RWPE2 (cell line): ENCODE measurements at regions not wholly inside any gene's neighbourhood (a gene's known extent, or its start where the extent isn't known, plus 50 kb on each side); places are given as distances from the start of the nearest gene placed in this dataset.

ENCODE experiments used
- ATAC-seq: fragments of 200-7000 bp; cut with Tn5 transposase; 3 replicates; pipeline ENCODE4 v1.9.1; 2021; ENCODE audit warnings: low read depth
- DNase-seq: peaks from one replicate; pipeline ENCODE4 v3.0.0-alpha.2; 2020; ENCODE audit warnings: low spot score
- H3K27ac ChIP-seq: fragments of 450-650 bp; 2 replicates; pipeline ENCODE4 v1.5.1; 2017; ENCODE audit warnings: mild to moderate bottlenecking; ENCODE audit not compliant: poor library complexity, severe bottlenecking
- H3K27me3 ChIP-seq: fragments of 250-450 bp; sonication (Bioruptor Pico); 2 replicates; pipeline ENCODE4 v1.5.1; 2021; ENCODE audit warnings: mild to moderate bottlenecking, moderate library complexity; ENCODE audit not compliant: insufficient read depth, poor library complexity, severe bottlenecking
- H3K36me3 ChIP-seq: fragments of 250-450 bp; sonication (Bioruptor Pico); 2 replicates; pipeline ENCODE4 v1.5.1; 2020; ENCODE audit warnings: low read depth, mild to moderate bottlenecking, moderate library complexity
- H3K4me1 ChIP-seq: fragments of 250-450 bp; sonication (Bioruptor Pico); 2 replicates; pipeline ENCODE4 v1.5.1; 2021; ENCODE audit warnings: mild to moderate bottlenecking, moderate library complexity; ENCODE audit not compliant: insufficient read depth, poor library complexity, severe bottlenecking
- H3K4me3 ChIP-seq: fragments of 250-450 bp; sonication (Bioruptor Pico); 2 replicates; pipeline ENCODE4 v1.5.1; 2021; ENCODE audit warnings: mild to moderate bottlenecking, moderate library complexity; ENCODE audit not compliant: severe bottlenecking
- H3K9me3 ChIP-seq: fragments of 250-450 bp; sonication (Bioruptor Pico); 2 replicates; pipeline ENCODE4 v1.5.1; 2021; ENCODE audit warnings: mild to moderate bottlenecking, moderate library complexity; ENCODE audit not compliant: severe bottlenecking
- TF ChIP-seq, protein P1 (sequence below): fragments of 450-650 bp; IDR thresholded peaks from one replicate; pipeline ENCODE4 v1.5.1; 2017; ENCODE audit warnings: mild to moderate bottlenecking, moderate library complexity; ENCODE audit not compliant: poor library complexity, severe bottlenecking

GRCh38 chr6:17038316-17038715 is 63.5 kb upstream of the STMND1 start:
- TF ChIP-seq, protein P1, sequence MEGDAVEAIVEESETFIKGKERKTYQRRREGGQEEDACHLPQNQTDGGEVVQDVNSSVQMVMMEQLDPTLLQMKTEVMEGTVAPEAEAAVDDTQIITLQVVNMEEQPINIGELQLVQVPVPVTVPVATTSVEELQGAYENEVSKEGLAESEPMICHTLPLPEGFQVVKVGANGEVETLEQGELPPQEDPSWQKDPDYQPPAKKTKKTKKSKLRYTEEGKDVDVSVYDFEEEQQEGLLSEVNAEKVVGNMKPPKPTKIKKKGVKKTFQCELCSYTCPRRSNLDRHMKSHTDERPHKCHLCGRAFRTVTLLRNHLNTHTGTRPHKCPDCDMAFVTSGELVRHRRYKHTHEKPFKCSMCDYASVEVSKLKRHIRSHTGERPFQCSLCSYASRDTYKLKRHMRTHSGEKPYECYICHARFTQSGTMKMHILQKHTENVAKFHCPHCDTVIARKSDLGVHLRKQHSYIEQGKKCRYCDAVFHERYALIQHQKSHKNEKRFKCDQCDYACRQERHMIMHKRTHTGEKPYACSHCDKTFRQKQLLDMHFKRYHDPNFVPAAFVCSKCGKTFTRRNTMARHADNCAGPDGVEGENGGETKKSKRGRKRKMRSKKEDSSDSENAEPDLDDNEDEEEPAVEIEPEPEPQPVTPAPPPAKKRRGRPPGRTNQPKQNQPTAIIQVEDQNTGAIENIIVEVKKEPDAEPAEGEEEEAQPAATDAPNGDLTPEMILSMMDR, result no peak
- no peaks in the 10 kb centered on the region for H3K36me3 ChIP-seq
- no peak overlapping the region for H3K27ac ChIP-seq
- H3K4me3 ChIP-seq, result no peak overlapping the region
- H3K4me1 ChIP-seq, result peaks cover 11% of the 10 kb centered on the region
- H3K27me3 ChIP-seq, result no peaks in the 10 kb centered on the region
- ATAC-seq, result no peak
- DNase-seq, result no peak
- no peaks in the 10 kb centered on the region for H3K9me3 ChIP-seq

GRCh38 chr6:17036065-17036393 is 65.8 kb upstream of the STMND1 start:
- Histone ChIP-seq H3K4me3 (no peak overlapping the region), H3K4me1 (peaks cover 19% of the 10 kb centered on the region), H3K27ac (no peak overlapping the region), H3K9me3 (no peaks in the 10 kb centered on the region), H3K27me3 (no peaks in the 10 kb centered on the region), H3K36me3 (no peaks in the 10 kb centered on the region)
- no peak for DNase-seq
- no peak for ATAC-seq
- TF ChIP-seq, protein P1, result no peak

- Histone ChIP-seq H3K27me3 (no peaks in the 10 kb centered on the region), H3K4me3 (no peak overlapping the region), H3K36me3 (no peaks in the 10 kb centered on the region), H3K9me3 (no peaks in the 10 kb centered on the region), H3K27ac (no peak overlapping the region), H3K4me1 (peaks cover 19% of the 10 kb centered on the region)
- ATAC-seq, result no peak
- TF ChIP-seq, protein P1, result no peak
- DNase-seq, result no peak
Measured at GRCh38 chr6:17035257-17036064, 66.4 kb upstream of the STMND1 start.

- H3K27ac ChIP-seq, result peak overlapping the region; percentile 69
- no peaks in the 10 kb centered on the region for H3K9me3 ChIP-seq
- ATAC-seq, result no peak
- H3K27me3 ChIP-seq, result no peaks in the 10 kb centered on the region
- H3K4me3 ChIP-seq, result no peak overlapping the region
- TF ChIP-seq, protein P1, result no peak
- H3K4me1 ChIP-seq, result peaks cover 19% of the 10 kb centered on the region
- H3K36me3 ChIP-seq, result no peaks in the 10 kb centered on the region
- DNase-seq, result no peak
Measured at GRCh38 chr6:17033746-17034145, 68.1 kb upstream of the STMND1 start.

GRCh38 chr6:17032988-17033634 is 68.7 kb upstream of the STMND1 start:
- peak; percentile 66 for ATAC-seq
- peak overlapping the region; percentile 69 for H3K27ac ChIP-seq
- H3K9me3 ChIP-seq, result no peaks in the 10 kb centered on the region
- TF ChIP-seq, protein P1, result no peak
- H3K4me3 ChIP-seq, result no peak overlapping the region
- H3K4me1 ChIP-seq, result peaks cover 19% of the 10 kb centered on the region
- no peaks in the 10 kb centered on the region for H3K36me3 ChIP-seq
- H3K27me3 ChIP-seq, result no peaks in the 10 kb centered on the region
- no peak for DNase-seq
